Thymus (tissue), 11 donors: ENCODE measurements at regions not wholly inside any gene's neighbourhood (a gene's known extent, or its start where the extent isn't known, plus 50 kb on each side); places are given as distances from the start of the nearest gene placed in this dataset.
A peak's percentile ranks its signal among the peaks of the same experiment; 100 is the strongest.
"Not testable (repeated sequence)": the region's sequence is repeated elsewhere in the genome, so short reads cannot be mapped to it uniquely, and the experiment has no call there.

Experiments
- DNase-seq, 9 donors: peaks; one replicate each; pipeline ENCODE4 v3.0.0-alpha.2; 2013; ENCODE audit warnings: low spot score in 9 of 9, low read depth in 6 of 9, missing footprints in 1 of 9
- H3K27ac ChIP-seq, 2 donors: one replicate each; pipeline ENCODE4 v1.5.1; 2013; ENCODE audit warnings: control low read depth in 1 of 2, low read depth in 1 of 2, low read length in 1 of 2, mild to moderate bottlenecking in 1 of 2, moderate library complexity in 1 of 2
- H3K27me3 ChIP-seq, 2 donors: one replicate each; pipeline ENCODE4 v1.5.1; 2013; ENCODE audit warnings: low read length in 1 of 2; ENCODE audit not compliant: control insufficient read depth in 2 of 2, insufficient read depth in 1 of 2
- H3K36me3 ChIP-seq, 2 donors: one replicate each; pipeline ENCODE4 v1.5.1; 2013; ENCODE audit warnings: low read length in 1 of 2, mild to moderate bottlenecking in 1 of 2, moderate library complexity in 1 of 2; ENCODE audit not compliant: control insufficient read depth in 2 of 2, insufficient read depth in 2 of 2
- H3K4me1 ChIP-seq, 2 donors: one replicate each; pipeline ENCODE4 v1.5.1; 2013; ENCODE audit warnings: low read length in 2 of 2; ENCODE audit not compliant: control insufficient read depth in 2 of 2, insufficient read depth in 2 of 2
- H3K4me3 ChIP-seq, 2 donors: one replicate each; pipeline ENCODE4 v1.5.1; 2013; ENCODE audit warnings: low read length in 2 of 2, control low read depth in 1 of 2, mild to moderate bottlenecking in 1 of 2
- H3K9me3 ChIP-seq, 2 donors: one replicate each; pipeline ENCODE4 v1.5.1; 2013; ENCODE audit warnings: low read length in 1 of 2, mild to moderate bottlenecking in 1 of 2; ENCODE audit not compliant: control insufficient read depth in 2 of 2, insufficient read depth in 1 of 2
- WGBS: extraction: QIAGEN DNeasy Blood & Tissue Kit; methylation state at CpG from one replicate; pipeline ENCODE4 v1.1.7; 2013; 5-methylcytosine and 5-hydroxymethylcytosine counted together
- donor health status: healthy.

GRCh38 chr6:21870076-21870730 is 276.7 kb downstream of the SOX4 start:
- no peaks in the 10 kb centered on the region for H3K27me3 ChIP-seq
- no peak overlapping the region for H3K4me3 ChIP-seq
- peaks cover 0 to 12% of the 10 kb centered on the region in 2 donors for H3K9me3 ChIP-seq
- 60% methylated on average over 5 of the region's 5 CpGs for WGBS
- peak overlapping the region in 1 of 2 donors; percentile 2 for H3K27ac ChIP-seq
- peaks cover 0 to 8% of the 10 kb centered on the region in 2 donors for H3K36me3 ChIP-seq
- H3K4me1 ChIP-seq: peaks cover 18 to 37% of the 10 kb centered on the region in 2 donors
- DNase-seq: peak in 1 of 9 donors; percentile 64

- 40% methylated on average over 5 of the region's 5 CpGs for WGBS
- Histone ChIP-seq H3K27ac (peak overlapping the region; percentile 6 to 75), H3K4me3 (no peak overlapping the region)
Measured at GRCh38 chr6:21871831-21872230, 278.3 kb downstream of the SOX4 start.

GRCh38 chr6:21872749-21873148 is 279.2 kb downstream of the SOX4 start:
- Histone ChIP-seq H3K4me3 (no peak overlapping the region), H3K36me3 (peaks cover 0 to 8% of the 10 kb centered on the region in 2 donors), H3K4me1 (peaks cover 25 to 37% of the 10 kb centered on the region in 2 donors), H3K27ac (no peak overlapping the region), H3K27me3 (no peaks in the 10 kb centered on the region), H3K9me3 (peaks cover 0 to 12% of the 10 kb centered on the region in 2 donors)
- DNase-seq: no peak
- WGBS: 97% methylated on average over 2 of the region's 2 CpGs

More at GRCh38 chr6:21871831-21872230, 278.3 kb downstream of the SOX4 start:
- peaks cover 25 to 37% of the 10 kb centered on the region in 2 donors for H3K4me1 ChIP-seq
- peaks cover 0 to 12% of the 10 kb centered on the region in 2 donors for H3K9me3 ChIP-seq
- DNase-seq: peak in 2 of 9 donors; percentile 56 to 72
- peaks cover 0 to 8% of the 10 kb centered on the region in 2 donors for H3K36me3 ChIP-seq
- no peaks in the 10 kb centered on the region for H3K27me3 ChIP-seq

- Histone ChIP-seq H3K36me3 (peaks cover 0 to 8% of the 10 kb centered on the region in 2 donors), H3K27me3 (no peaks in the 10 kb centered on the region), H3K27ac (no peak overlapping the region), H3K9me3 (peaks cover 0 to 18% of the 10 kb centered on the region in 2 donors), H3K4me1 (peaks cover 25 to 37% of the 10 kb centered on the region in 2 donors), H3K4me3 (no peak overlapping the region)
- 96% methylated on average over 10 of the region's 10 CpGs for WGBS
- DNase-seq: no peak
Measured at GRCh38 chr6:21873562-21873961, 280.0 kb downstream of the SOX4 start.

GRCh38 chr6:21874372-21874771 is 280.8 kb downstream of the SOX4 start:
- Histone ChIP-seq H3K9me3 (peaks cover 0 to 21% of the 10 kb centered on the region in 2 donors), H3K36me3 (peaks cover 0 to 8% of the 10 kb centered on the region in 2 donors), H3K4me1 (peaks cover 25 to 35% of the 10 kb centered on the region in 2 donors), H3K4me3 (no peak overlapping the region), H3K27me3 (no peaks in the 10 kb centered on the region), H3K27ac (no peak overlapping the region)
- WGBS: over 99% methylated on average over 5 of the region's 5 CpGs
- DNase-seq: no peak

GRCh38 chr6:21877037-21877436 is 283.5 kb downstream of the SOX4 start:
- Histone ChIP-seq H3K9me3 (peaks cover 0 to 26% of the 10 kb centered on the region in 2 donors), H3K27ac (peak overlapping the region in 1 of 2 donors; percentile 82), H3K4me1 (peaks cover 8 to 13% of the 10 kb centered on the region in 2 donors)
- DNase-seq: peak in 5 of 9 donors; percentile 61 to 88 (median 72)
- WGBS: 32% methylated on average over 4 of the region's 4 CpGs
- not testable (repeated sequence) for H3K27me3 ChIP-seq, H3K36me3 ChIP-seq, H3K4me3 ChIP-seq

- H3K27me3 ChIP-seq, DNase-seq, H3K4me3 ChIP-seq, H3K36me3 ChIP-seq, H3K27ac ChIP-seq: not testable (repeated sequence)
- WGBS: 95% methylated on average over 2 of the region's 2 CpGs
- H3K9me3 ChIP-seq: peaks cover 0 to 14% of the 10 kb centered on the region in 2 donors
- peaks cover 18 to 20% of the 10 kb centered on the region in 2 donors for H3K4me1 ChIP-seq
Measured at GRCh38 chr6:21880249-21880648, 286.7 kb downstream of the SOX4 start.

- no peak for DNase-seq
- H3K9me3 ChIP-seq: peaks cover 0 to 14% of the 10 kb centered on the region in 2 donors
- 98% methylated on average over 1 of the region's 1 CpG for WGBS
- no peaks in the 10 kb centered on the region for H3K27me3 ChIP-seq
- no peaks in the 10 kb centered on the region for H3K36me3 ChIP-seq
- no peak overlapping the region for H3K4me3 ChIP-seq
- peaks cover 21 to 29% of the 10 kb centered on the region in 2 donors for H3K4me1 ChIP-seq
- no peak overlapping the region for H3K27ac ChIP-seq
Measured at GRCh38 chr6:21881969-21882465, 288.5 kb downstream of the SOX4 start.

- H3K36me3 ChIP-seq: peaks cover 0 to 15% of the 10 kb centered on the region in 2 donors
- WGBS: 23% methylated on average over 5 of the region's 5 CpGs
- peak; percentile 52 to 91 (median 71) for DNase-seq
- H3K27ac ChIP-seq: peak overlapping the region; percentile 92 to 95
- H3K9me3 ChIP-seq: peaks cover 0 to 5% of the 10 kb centered on the region in 2 donors
- no peaks in the 10 kb centered on the region for H3K27me3 ChIP-seq
- peak overlapping the region; percentile 53 to 54 for H3K4me3 ChIP-seq
- H3K4me1 ChIP-seq: peaks cover 27 to 36% of the 10 kb centered on the region in 2 donors
Measured at GRCh38 chr6:21883595-21884328, 290.2 kb downstream of the SOX4 start.
